WTC11 (cell line): ENCODE measurements at regions not wholly inside any gene's neighbourhood (a gene's known extent, or its start where the extent isn't known, plus 50 kb on each side); places are given as distances from the start of the nearest gene placed in this dataset.

ENCODE experiments used
- ATAC-seq: fragments of 200-7000 bp; cut with Tn5 transposase; 2 replicates; pipeline ENCODE4 v1.10.0; 2021; ENCODE audit warnings: mild to moderate bottlenecking, moderate library complexity
- CTCF ChIA-PET: fragments of 300-600 bp; sonication (Branson Sonifier 250); formaldehyde crosslinking; loops from one replicate; lab custom pipeline; 2021; ENCODE audit warnings: antibody characterized with exemption; lab: Charles Lee
- POLR2A ChIA-PET: fragments of 350-600 bp; sonication (Branson Sonifier 250); formaldehyde crosslinking; loops from one replicate; lab custom pipeline; 2021; ENCODE audit warnings: antibody characterized with exemption; lab: Charles Lee
- DNase-seq: peaks from one replicate; pipeline ENCODE4 v3.0.0; 2021; ENCODE audit warnings: low spot score
- H3K27ac Mint-ChIP-seq: 2 replicates; pipeline ENCODE4 v1.8.0; 2021; ENCODE audit warnings: mixed read lengths
- H3K27me3 Mint-ChIP-seq: 2 replicates; pipeline ENCODE4 v1.8.0; 2021; ENCODE audit warnings: low read depth, mild to moderate bottlenecking, moderate library complexity, mixed read lengths
- H3K36me3 Mint-ChIP-seq: 2 replicates; pipeline ENCODE4 v1.8.0; 2021; ENCODE audit warnings: mixed read lengths
- H3K4me1 Mint-ChIP-seq: 2 replicates; pipeline ENCODE4 v1.8.0; 2022; ENCODE audit warnings: mixed read lengths
- H3K4me3 Mint-ChIP-seq: 2 replicates; pipeline ENCODE4 v1.8.0; 2021; ENCODE audit warnings: mild to moderate bottlenecking, moderate library complexity, mixed read lengths
- H3K9me3 Mint-ChIP-seq: 2 replicates; pipeline ENCODE4 v1.8.0; 2021; ENCODE audit warnings: mixed read lengths
- E2F1 ChIP-seq: sonication (generic); formaldehyde crosslinking; IDR thresholded peaks from 2 replicates; pipeline ENCODE4 v1.8.0; 2022; ENCODE audit warnings: mild to moderate bottlenecking, missing genetic modification reagents
- ESRRA ChIP-seq: sonication (generic); formaldehyde crosslinking; IDR thresholded peaks from 2 replicates; pipeline ENCODE4 v1.8.1; 2022; ENCODE audit warnings: mild to moderate bottlenecking, missing genetic modification reagents, borderline replicate concordance
- FOXJ3 ChIP-seq: sonication (generic); formaldehyde crosslinking; IDR thresholded peaks from 2 replicates; pipeline ENCODE4 v1.9.0; 2021; ENCODE audit warnings: missing genetic modification reagents, mild to moderate bottlenecking, borderline replicate concordance
- FOXK1 ChIP-seq: sonication (generic); formaldehyde crosslinking; IDR thresholded peaks from 2 replicates; pipeline ENCODE4 v1.8.0; 2022; ENCODE audit warnings: mild to moderate bottlenecking, moderate library complexity, missing genetic modification reagents
- IRF2 ChIP-seq: sonication (generic); formaldehyde crosslinking; IDR thresholded peaks from 2 replicates; pipeline ENCODE4 v1.8.0; 2022; ENCODE audit warnings: low read depth, missing genetic modification reagents, borderline replicate concordance
- JAZF1 ChIP-seq: fragments of 250-450 bp; sonication (Bioruptor Pico); IDR thresholded peaks from 2 replicates; pipeline ENCODE4 v1.9.0; 2021; ENCODE audit warnings: moderate library complexity, mild to moderate bottlenecking, inconsistent platforms
- NR3C1 ChIP-seq: sonication (generic); formaldehyde crosslinking; conservative IDR thresholded peaks from 2 replicates; pipeline ENCODE4 v1.8.1; 2023; ENCODE audit warnings: low read depth, mild to moderate bottlenecking, missing genetic modification reagents
- PREB ChIP-seq: sonication (generic); formaldehyde crosslinking; IDR thresholded peaks from 2 replicates; pipeline ENCODE4 v1.8.1; 2022; ENCODE audit warnings: mild to moderate bottlenecking, missing genetic modification reagents, moderate library complexity, borderline replicate concordance
- SMAD3 ChIP-seq: sonication (generic); formaldehyde crosslinking; IDR thresholded peaks from 2 replicates; pipeline ENCODE4 v1.8.0; 2022; ENCODE audit warnings: missing genetic modification reagents, mild to moderate bottlenecking, borderline replicate concordance
- SMAD4 ChIP-seq: sonication (generic); formaldehyde crosslinking; IDR thresholded peaks from 2 replicates; pipeline ENCODE4 v1.8.0; 2022; ENCODE audit warnings: mild to moderate bottlenecking, missing genetic modification reagents
- TCF7 ChIP-seq: sonication (generic); formaldehyde crosslinking; IDR thresholded peaks from 2 replicates; pipeline ENCODE4 v1.8.0; 2022; ENCODE audit warnings: mild to moderate bottlenecking, low read depth, missing genetic modification reagents, moderate library complexity
- ZBTB21 ChIP-seq: sonication (generic); formaldehyde crosslinking; IDR thresholded peaks from 2 replicates; pipeline ENCODE4 v1.8.1; 2023; ENCODE audit warnings: mild to moderate bottlenecking, missing genetic modification reagents, borderline replicate concordance
- ZBTB43 ChIP-seq: sonication (generic); formaldehyde crosslinking; IDR thresholded peaks from 2 replicates; pipeline ENCODE4 v1.8.1; 2023; ENCODE audit warnings: mild to moderate bottlenecking, missing genetic modification reagents
- TF ChIP-seq, protein P1 (sequence below): fragments of 250-450 bp; sonication (Bioruptor Pico); IDR thresholded peaks from 2 replicates; pipeline ENCODE4 v1.9.0; 2021; ENCODE audit warnings: moderate library complexity, mild to moderate bottlenecking, inconsistent platforms, borderline replicate concordance
- TF ChIP-seq, protein P2 (sequence below): sonication (generic); formaldehyde crosslinking; IDR thresholded peaks from 2 replicates; pipeline ENCODE4 v1.8.0; 2023; ENCODE audit warnings: missing genetic modification reagents
- TF ChIP-seq, protein P3 (sequence below): fragments of 250-450 bp; sonication (Bioruptor Pico); conservative IDR thresholded peaks from 2 replicates; pipeline ENCODE4 v1.9.0; 2021; ENCODE audit warnings: mild to moderate bottlenecking
- TF ChIP-seq, protein P4 (sequence below): sonication (generic); formaldehyde crosslinking; IDR thresholded peaks from 2 replicates; pipeline ENCODE4 v1.8.0; 2023; ENCODE audit warnings: mild to moderate bottlenecking, missing genetic modification reagents
- TF ChIP-seq, protein P5 (sequence below): fragments of 250-450 bp; sonication (Bioruptor Pico); IDR thresholded peaks from 2 replicates; pipeline ENCODE4 v1.9.0; 2021; ENCODE audit warnings: mild to moderate bottlenecking

- Mint-ChIP-seq H3K27ac (no peak overlapping the region), H3K9me3 (peaks cover 7% of the 10 kb centered on the region), H3K4me3 (no peak overlapping the region), H3K4me1 (0 out of 2 replicates have a peak, but pooled peaks cover 2% of the 10 kb centered on the region), H3K36me3 (no peaks in the 10 kb centered on the region), H3K27me3 (no peaks in the 10 kb centered on the region; the same call in 1 of the 2 replicates)
- DNase-seq (no peak), ATAC-seq (no peak)
- no peak for TF ChIP-seq ZBTB21 (CRISPR knock-in tag)
- TF ChIP-seq, protein P1, sequence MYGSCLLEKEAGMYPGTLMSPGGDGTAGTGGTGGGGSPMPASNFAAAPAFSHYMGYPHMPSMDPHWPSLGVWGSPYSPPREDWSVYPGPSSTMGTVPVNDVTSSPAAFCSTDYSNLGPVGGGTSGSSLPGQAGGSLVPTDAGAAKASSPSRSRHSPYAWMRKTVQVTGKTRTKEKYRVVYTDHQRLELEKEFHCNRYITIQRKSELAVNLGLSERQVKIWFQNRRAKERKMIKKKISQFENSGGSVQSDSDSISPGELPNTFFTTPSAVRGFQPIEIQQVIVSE (CRISPR knock-in tag) = no peak
- TF ChIP-seq, protein P2, sequence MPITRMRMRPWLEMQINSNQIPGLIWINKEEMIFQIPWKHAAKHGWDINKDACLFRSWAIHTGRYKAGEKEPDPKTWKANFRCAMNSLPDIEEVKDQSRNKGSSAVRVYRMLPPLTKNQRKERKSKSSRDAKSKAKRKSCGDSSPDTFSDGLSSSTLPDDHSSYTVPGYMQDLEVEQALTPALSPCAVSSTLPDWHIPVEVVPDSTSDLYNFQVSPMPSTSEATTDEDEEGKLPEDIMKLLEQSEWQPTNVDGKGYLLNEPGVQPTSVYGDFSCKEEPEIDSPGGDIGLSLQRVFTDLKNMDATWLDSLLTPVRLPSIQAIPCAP (CRISPR knock-in tag) = no peak
- no peak for TF ChIP-seq TCF7 (CRISPR knock-in tag)
- TF ChIP-seq SMAD3 (CRISPR knock-in tag) = no peak
- TF ChIP-seq, protein P3, sequence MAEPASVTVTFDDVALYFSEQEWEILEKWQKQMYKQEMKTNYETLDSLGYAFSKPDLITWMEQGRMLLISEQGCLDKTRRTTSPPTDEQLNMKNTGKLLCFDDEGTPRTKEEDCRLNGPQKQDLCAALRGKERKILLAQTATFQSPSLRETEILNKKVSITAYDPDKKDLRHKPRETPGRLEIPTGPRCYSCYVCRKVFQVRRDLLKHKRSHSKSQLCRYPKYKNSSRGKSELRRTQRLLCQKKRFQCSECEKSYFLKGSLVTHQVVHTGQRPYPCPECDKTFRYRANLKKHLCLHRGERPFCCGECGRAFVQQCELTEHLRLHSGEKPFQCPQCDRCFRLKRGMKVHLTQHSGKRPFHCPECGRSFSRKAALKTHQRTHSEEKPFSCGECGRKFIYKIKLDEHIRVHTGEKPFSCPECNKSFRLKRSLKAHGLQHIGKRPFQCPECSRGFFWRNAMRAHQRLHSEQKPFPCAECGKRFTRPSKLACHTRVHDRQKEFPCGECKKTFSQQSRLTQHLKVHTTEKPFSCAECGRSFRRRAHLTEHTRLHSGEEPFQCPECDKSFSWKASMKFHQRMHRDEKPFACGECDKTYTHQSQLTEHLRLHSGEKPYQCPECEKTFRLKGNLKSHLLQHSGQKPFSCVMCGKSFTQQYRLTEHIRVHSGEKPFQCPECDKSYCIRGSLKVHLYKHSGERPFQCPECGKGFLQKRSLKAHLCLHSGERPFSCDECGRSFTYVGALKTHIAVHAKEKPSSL = no peak
- TF ChIP-seq E2F1 (CRISPR knock-in tag) = no peak
- no peak for TF ChIP-seq PREB (CRISPR knock-in tag)
- CTCF ChIA-PET = no interaction called here
- POLR2A ChIA-PET = no interaction called here
These were observed 115.2 kb upstream of the SIX2 start for GRCh38 chr2:45124456-45124855.

GRCh38 chr2:45123521-45124191 is 114.4 kb upstream of the SIX2 start:
- no peak overlapping the region for H3K4me3 Mint-ChIP-seq
- no peak overlapping the region for H3K27ac Mint-ChIP-seq
- peaks cover 7% of the 10 kb centered on the region for H3K9me3 Mint-ChIP-seq
- CTCF ChIA-PET = no interaction called here
- H3K4me1 Mint-ChIP-seq = 0 out of 2 replicates have a peak, but pooled peaks cover 2% of the 10 kb centered on the region
- no peak for ATAC-seq
- H3K27me3 Mint-ChIP-seq = no peaks in the 10 kb centered on the region; the same call in 1 of the 2 replicates
- POLR2A ChIA-PET = no interaction called here
- no peaks in the 10 kb centered on the region for H3K36me3 Mint-ChIP-seq
- TF ChIP-seq ZBTB43 = no peak
- TF ChIP-seq, protein P4, sequence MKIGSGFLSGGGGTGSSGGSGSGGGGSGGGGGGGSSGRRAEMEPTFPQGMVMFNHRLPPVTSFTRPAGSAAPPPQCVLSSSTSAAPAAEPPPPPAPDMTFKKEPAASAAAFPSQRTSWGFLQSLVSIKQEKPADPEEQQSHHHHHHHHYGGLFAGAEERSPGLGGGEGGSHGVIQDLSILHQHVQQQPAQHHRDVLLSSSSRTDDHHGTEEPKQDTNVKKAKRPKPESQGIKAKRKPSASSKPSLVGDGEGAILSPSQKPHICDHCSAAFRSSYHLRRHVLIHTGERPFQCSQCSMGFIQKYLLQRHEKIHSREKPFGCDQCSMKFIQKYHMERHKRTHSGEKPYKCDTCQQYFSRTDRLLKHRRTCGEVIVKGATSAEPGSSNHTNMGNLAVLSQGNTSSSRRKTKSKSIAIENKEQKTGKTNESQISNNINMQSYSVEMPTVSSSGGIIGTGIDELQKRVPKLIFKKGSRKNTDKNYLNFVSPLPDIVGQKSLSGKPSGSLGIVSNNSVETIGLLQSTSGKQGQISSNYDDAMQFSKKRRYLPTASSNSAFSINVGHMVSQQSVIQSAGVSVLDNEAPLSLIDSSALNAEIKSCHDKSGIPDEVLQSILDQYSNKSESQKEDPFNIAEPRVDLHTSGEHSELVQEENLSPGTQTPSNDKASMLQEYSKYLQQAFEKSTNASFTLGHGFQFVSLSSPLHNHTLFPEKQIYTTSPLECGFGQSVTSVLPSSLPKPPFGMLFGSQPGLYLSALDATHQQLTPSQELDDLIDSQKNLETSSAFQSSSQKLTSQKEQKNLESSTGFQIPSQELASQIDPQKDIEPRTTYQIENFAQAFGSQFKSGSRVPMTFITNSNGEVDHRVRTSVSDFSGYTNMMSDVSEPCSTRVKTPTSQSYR (CRISPR knock-in tag) = no peak
- no peak for TF ChIP-seq SMAD4 (CRISPR knock-in tag)
- TF ChIP-seq ESRRA = no peak
- no peak for TF ChIP-seq NR3C1 (CRISPR knock-in tag)
- no peak for TF ChIP-seq IRF2 (CRISPR knock-in tag)
- TF ChIP-seq, protein P2 (CRISPR knock-in tag) = no peak
- no peak for TF ChIP-seq JAZF1
- TF ChIP-seq, protein P5, sequence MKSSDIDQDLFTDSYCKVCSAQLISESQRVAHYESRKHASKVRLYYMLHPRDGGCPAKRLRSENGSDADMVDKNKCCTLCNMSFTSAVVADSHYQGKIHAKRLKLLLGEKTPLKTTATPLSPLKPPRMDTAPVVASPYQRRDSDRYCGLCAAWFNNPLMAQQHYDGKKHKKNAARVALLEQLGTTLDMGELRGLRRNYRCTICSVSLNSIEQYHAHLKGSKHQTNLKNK (CRISPR knock-in tag) = no peak
- TF ChIP-seq FOXK1 (CRISPR knock-in tag) = no peak
- no peak for TF ChIP-seq FOXJ3 (CRISPR knock-in tag)
- TF ChIP-seq, all 79 proteins: peak for 0
- no peak for DNase-seq
